GM18520 (cell line): ENCODE measurements at regions not wholly inside any gene's neighbourhood (a gene's known extent, or its start where the extent isn't known, plus 50 kb on each side); places are given as distances from the start of the nearest gene placed in this dataset.

Experiments
- ATAC-seq: cut with Tn5 transposase; IDR thresholded peaks from one replicate; pipeline ENCODE4 v1.9.1; 2021; ENCODE audit not compliant: unreplicated experiment

- no peak for ATAC-seq
These were observed 56.1 kb downstream of the BTG1 start for GRCh38 chr12:92089559-92089958.

GRCh38 chr12:92088805-92089204 is 56.8 kb downstream of the BTG1 start:
- no peak for ATAC-seq

- no peak for ATAC-seq
These were observed 60.0 kb downstream of the BTG1 start for GRCh38 chr12:92085736-92086040.

- no peak for ATAC-seq
These were observed 60.5 kb downstream of the BTG1 start for GRCh38 chr12:92085040-92085735.

GRCh38 chr12:92080911-92081285 is 64.7 kb downstream of the BTG1 start:
- no peak for ATAC-seq

GRCh38 chr12:92079054-92079385 is 66.6 kb downstream of the BTG1 start:
- ATAC-seq: no peak

GRCh38 chr12:92078167-92079053 is 67.2 kb downstream of the BTG1 start:
- no peak for ATAC-seq

- no peak for ATAC-seq
These were observed 68.1 kb downstream of the BTG1 start for GRCh38 chr12:92077530-92077929.

GRCh38 chr12:92076101-92076500 is 69.5 kb downstream of the BTG1 start:
- ATAC-seq: no peak

GRCh38 chr12:92075425-92075914 is 70.2 kb downstream of the BTG1 start:
- ATAC-seq: no peak

GRCh38 chr12:92074889-92075288 is 70.8 kb downstream of the BTG1 start:
- ATAC-seq: no peak

- ATAC-seq: no peak
These were observed 72.6 kb downstream of the BTG1 start for GRCh38 chr12:92073094-92073493.

- no peak for ATAC-seq
These were observed 73.5 kb downstream of the BTG1 start for GRCh38 chr12:92072112-92072511.

- no peak for ATAC-seq
These were observed 74.7 kb downstream of the BTG1 start for GRCh38 chr12:92070864-92071445.

GRCh38 chr12:92070054-92070863 is 75.4 kb downstream of the BTG1 start:
- no peak for ATAC-seq

GRCh38 chr12:92068459-92068858 is 77.2 kb downstream of the BTG1 start:
- ATAC-seq: no peak

- ATAC-seq: peak; percentile 33
These were observed 80.0 kb downstream of the BTG1 start for GRCh38 chr12:92065639-92066038.

- peak; percentile 66 for ATAC-seq
These were observed 80.6 kb downstream of the BTG1 start for GRCh38 chr12:92065018-92065499.

- ATAC-seq: no peak
These were observed 81.2 kb downstream of the BTG1 start for GRCh38 chr12:92064422-92064821.

- no peak for ATAC-seq
These were observed 82.0 kb downstream of the BTG1 start for GRCh38 chr12:92063641-92064040.
